ENCODE measurements at regions not wholly inside any gene's neighbourhood (a gene's known extent, or its start where the extent isn't known, plus 50 kb on each side); places are given as distances from the start of the nearest gene placed in this dataset.

- DNase-seq (ENCODE audit: low spot score) (no peak), ATAC-seq (no peak)
- Mint-ChIP-seq H3K27me3 (ENCODE audit: low read depth) (no peaks in the 10 kb centered on the region), H3K36me3 (no peaks in the 10 kb centered on the region), H3K9me3 (peaks cover 9% of the 10 kb centered on the region), H3K27ac (no peak overlapping the region), H3K4me3 (no peak overlapping the region), H3K4me1 (no peaks in the 10 kb centered on the region)
- TF ChIP-seq, protein P1, sequence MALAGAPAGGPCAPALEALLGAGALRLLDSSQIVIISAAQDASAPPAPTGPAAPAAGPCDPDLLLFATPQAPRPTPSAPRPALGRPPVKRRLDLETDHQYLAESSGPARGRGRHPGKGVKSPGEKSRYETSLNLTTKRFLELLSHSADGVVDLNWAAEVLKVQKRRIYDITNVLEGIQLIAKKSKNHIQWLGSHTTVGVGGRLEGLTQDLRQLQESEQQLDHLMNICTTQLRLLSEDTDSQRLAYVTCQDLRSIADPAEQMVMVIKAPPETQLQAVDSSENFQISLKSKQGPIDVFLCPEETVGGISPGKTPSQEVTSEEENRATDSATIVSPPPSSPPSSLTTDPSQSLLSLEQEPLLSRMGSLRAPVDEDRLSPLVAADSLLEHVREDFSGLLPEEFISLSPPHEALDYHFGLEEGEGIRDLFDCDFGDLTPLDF (CRISPR knock-in tag; IDR thresholded peaks at IDR 0.05) = no peak
- TF ChIP-seq FOXJ3 (CRISPR knock-in tag; IDR thresholded peaks at IDR 0.05; ENCODE audit: borderline replicate concordance) = no peak
- TF ChIP-seq SMAD4 (CRISPR knock-in tag; IDR thresholded peaks at IDR 0.05) = no peak
- no peak for TF ChIP-seq PRRX2 (CRISPR knock-in tag; IDR thresholded peaks at IDR 0.05)
- no peak for TF ChIP-seq ATF2 (CRISPR knock-in tag; IDR thresholded peaks at IDR 0.05; ENCODE audit: borderline replicate concordance, low read depth)
- TF ChIP-seq, protein P2, sequence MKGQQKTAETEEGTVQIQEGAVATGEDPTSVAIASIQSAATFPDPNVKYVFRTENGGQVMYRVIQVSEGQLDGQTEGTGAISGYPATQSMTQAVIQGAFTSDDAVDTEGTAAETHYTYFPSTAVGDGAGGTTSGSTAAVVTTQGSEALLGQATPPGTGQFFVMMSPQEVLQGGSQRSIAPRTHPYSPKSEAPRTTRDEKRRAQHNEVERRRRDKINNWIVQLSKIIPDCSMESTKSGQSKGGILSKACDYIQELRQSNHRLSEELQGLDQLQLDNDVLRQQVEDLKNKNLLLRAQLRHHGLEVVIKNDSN (CRISPR knock-in tag; IDR thresholded peaks at IDR 0.05) = no peak
- no peak for TF ChIP-seq NFE2L1 (CRISPR knock-in tag; IDR thresholded peaks at IDR 0.05)
- TF ChIP-seq, protein P3, sequence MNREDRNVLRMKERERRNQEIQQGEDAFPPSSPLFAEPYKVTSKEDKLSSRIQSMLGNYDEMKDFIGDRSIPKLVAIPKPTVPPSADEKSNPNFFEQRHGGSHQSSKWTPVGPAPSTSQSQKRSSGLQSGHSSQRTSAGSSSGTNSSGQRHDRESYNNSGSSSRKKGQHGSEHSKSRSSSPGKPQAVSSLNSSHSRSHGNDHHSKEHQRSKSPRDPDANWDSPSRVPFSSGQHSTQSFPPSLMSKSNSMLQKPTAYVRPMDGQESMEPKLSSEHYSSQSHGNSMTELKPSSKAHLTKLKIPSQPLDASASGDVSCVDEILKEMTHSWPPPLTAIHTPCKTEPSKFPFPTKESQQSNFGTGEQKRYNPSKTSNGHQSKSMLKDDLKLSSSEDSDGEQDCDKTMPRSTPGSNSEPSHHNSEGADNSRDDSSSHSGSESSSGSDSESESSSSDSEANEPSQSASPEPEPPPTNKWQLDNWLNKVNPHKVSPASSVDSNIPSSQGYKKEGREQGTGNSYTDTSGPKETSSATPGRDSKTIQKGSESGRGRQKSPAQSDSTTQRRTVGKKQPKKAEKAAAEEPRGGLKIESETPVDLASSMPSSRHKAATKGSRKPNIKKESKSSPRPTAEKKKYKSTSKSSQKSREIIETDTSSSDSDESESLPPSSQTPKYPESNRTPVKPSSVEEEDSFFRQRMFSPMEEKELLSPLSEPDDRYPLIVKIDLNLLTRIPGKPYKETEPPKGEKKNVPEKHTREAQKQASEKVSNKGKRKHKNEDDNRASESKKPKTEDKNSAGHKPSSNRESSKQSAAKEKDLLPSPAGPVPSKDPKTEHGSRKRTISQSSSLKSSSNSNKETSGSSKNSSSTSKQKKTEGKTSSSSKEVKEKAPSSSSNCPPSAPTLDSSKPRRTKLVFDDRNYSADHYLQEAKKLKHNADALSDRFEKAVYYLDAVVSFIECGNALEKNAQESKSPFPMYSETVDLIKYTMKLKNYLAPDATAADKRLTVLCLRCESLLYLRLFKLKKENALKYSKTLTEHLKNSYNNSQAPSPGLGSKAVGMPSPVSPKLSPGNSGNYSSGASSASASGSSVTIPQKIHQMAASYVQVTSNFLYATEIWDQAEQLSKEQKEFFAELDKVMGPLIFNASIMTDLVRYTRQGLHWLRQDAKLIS (CRISPR knock-in tag; IDR thresholded peaks at IDR 0.05; ENCODE audit: borderline replicate concordance) = no peak
- TF ChIP-seq CBFB (CRISPR knock-in tag; IDR thresholded peaks at IDR 0.05; ENCODE audit: low read depth) = no peak
- TF ChIP-seq NR3C1 (CRISPR knock-in tag; conservative IDR thresholded peaks at IDR 0.05; ENCODE audit: low read depth) = no peak
- ChIA-PET POLR2A (no interaction called here), CTCF (interaction anchor here (0.6 kb wide), 1 partner anchor 77 kb away, joined by 3 read pairs; no protein-coding TSS in a partner anchor)
These were observed 68.0 kb upstream of the SGCD start for GRCh38 chr5:156258934-156259333.

DNA sequence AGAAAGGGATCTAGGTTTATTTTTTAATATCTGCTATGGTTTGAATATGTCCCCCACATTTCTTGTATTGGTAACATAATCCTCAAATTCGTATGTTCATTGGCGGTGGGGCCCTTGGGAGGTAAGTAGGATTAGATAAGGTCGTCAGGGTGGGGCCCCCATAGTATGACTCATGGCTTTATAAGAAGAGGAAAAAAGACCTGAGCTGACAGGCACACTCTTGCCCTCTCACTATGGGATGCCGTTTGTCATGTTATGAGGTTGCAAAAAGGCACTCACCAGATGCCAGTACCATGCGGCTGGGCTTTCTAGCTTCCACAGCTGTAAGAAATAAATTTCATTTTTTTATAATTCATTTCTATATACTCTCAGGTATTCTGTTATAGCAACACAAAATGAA, 67.3 kb upstream of the SGCD start:
- POLR2A ChIA-PET = no interaction called here
- Mint-ChIP-seq H3K4me1 (no peaks in the 10 kb centered on the region), H3K36me3 (no peaks in the 10 kb centered on the region), H3K27ac (no peak overlapping the region), H3K27me3 (ENCODE audit: low read depth) (no peaks in the 10 kb centered on the region), H3K9me3 (peaks cover 9% of the 10 kb centered on the region), H3K4me3 (no peak overlapping the region)
- TF ChIP-seq CDX4 (CRISPR knock-in tag; IDR thresholded peaks at IDR 0.05; ENCODE audit: borderline replicate concordance) = no peak
- ATAC-seq = no peak; the same call in 1 of the 2 replicates
- CTCF ChIA-PET = no interaction called here
- DNase-seq (ENCODE audit: low spot score) = no peak

- CTCF ChIA-PET = no interaction called here
- TF ChIP-seq ZSCAN18 (CRISPR knock-in tag; IDR thresholded peaks at IDR 0.05) = no peak
- no peak for TF ChIP-seq ZNF219 (CRISPR knock-in tag; IDR thresholded peaks at IDR 0.05; ENCODE audit: borderline replicate concordance)
- TF ChIP-seq, protein P4, sequence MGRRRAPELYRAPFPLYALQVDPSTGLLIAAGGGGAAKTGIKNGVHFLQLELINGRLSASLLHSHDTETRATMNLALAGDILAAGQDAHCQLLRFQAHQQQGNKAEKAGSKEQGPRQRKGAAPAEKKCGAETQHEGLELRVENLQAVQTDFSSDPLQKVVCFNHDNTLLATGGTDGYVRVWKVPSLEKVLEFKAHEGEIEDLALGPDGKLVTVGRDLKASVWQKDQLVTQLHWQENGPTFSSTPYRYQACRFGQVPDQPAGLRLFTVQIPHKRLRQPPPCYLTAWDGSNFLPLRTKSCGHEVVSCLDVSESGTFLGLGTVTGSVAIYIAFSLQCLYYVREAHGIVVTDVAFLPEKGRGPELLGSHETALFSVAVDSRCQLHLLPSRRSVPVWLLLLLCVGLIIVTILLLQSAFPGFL (CRISPR knock-in tag; IDR thresholded peaks at IDR 0.05; ENCODE audit: borderline replicate concordance) = no peak
- TF ChIP-seq ZNF317 (CRISPR knock-in tag; IDR thresholded peaks at IDR 0.05; ENCODE audit: borderline replicate concordance, low read depth) = no peak
- TF ChIP-seq, protein P5, sequence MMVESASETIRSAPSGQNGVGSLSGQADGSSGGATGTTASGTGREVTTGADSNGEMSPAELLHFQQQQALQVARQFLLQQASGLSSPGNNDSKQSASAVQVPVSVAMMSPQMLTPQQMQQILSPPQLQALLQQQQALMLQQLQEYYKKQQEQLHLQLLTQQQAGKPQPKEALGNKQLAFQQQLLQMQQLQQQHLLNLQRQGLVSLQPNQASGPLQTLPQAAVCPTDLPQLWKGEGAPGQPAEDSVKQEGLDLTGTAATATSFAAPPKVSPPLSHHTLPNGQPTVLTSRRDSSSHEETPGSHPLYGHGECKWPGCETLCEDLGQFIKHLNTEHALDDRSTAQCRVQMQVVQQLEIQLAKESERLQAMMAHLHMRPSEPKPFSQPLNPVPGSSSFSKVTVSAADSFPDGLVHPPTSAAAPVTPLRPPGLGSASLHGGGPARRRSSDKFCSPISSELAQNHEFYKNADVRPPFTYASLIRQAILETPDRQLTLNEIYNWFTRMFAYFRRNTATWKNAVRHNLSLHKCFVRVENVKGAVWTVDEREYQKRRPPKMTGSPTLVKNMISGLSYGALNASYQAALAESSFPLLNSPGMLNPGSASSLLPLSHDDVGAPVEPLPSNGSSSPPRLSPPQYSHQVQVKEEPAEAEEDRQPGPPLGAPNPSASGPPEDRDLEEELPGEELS (CRISPR knock-in tag; IDR thresholded peaks at IDR 0.05) = no peak
These were observed 65.6 kb upstream of the SGCD start for GRCh38 chr5:156261275-156261939.

More at GRCh38 chr5:156261275-156261939, 65.6 kb upstream of the SGCD start:
- H3K27ac Mint-ChIP-seq = no peak overlapping the region
- no peak overlapping the region for H3K4me3 Mint-ChIP-seq
- H3K4me1 Mint-ChIP-seq = no peaks in the 10 kb centered on the region
- H3K36me3 Mint-ChIP-seq = no peaks in the 10 kb centered on the region
- POLR2A ChIA-PET = no interaction called here
- peaks cover 9% of the 10 kb centered on the region for H3K9me3 Mint-ChIP-seq
- ATAC-seq (no peak), DNase-seq (ENCODE audit: low spot score) (no peak)
- no peaks in the 10 kb centered on the region for H3K27me3 Mint-ChIP-seq (ENCODE audit: low read depth)
